IMR-90 (cell line): ENCODE measurements at regions not wholly inside any gene's neighbourhood (a gene's known extent, or its start where the extent isn't known, plus 50 kb on each side); places are given as distances from the start of the nearest gene placed in this dataset.
"Not testable (repeated sequence)": the region's sequence is repeated elsewhere in the genome, so short reads cannot be mapped to it uniquely, and the experiment has no call there.

ENCODE experiments used
- ATAC-seq: fragments of 200-7000 bp; cut with Tn5 transposase; 2 replicates; pipeline ENCODE4 v1.9.1; 2020; ENCODE audit warnings: low read depth, mild to moderate bottlenecking, moderate library complexity
- BruUV-seq: library from RNA; stranded (reverse); fragments of 400-500 nt; replicated peaks from 2 replicates; lab custom pipeline; 2021; lab: Mats Ljungman, UMichigan
- CTCF ChIA-PET: fragments of 300-600 bp; formaldehyde crosslinking; extraction: SDS; loops from one replicate; lab custom pipeline; 2021; ENCODE audit warnings: antibody characterized with exemption; lab: Yijun Ruan, JAX
- POLR2A ChIA-PET: fragments of 300-600 bp; sonication (Branson Sonifier 250); formaldehyde crosslinking; loops from one replicate; lab custom pipeline; 2022; ENCODE audit warnings: antibody characterized with exemption; ENCODE audit not compliant: unreplicated experiment; lab: Charles Lee
- DNase-seq: peaks from one replicate; pipeline ENCODE4 v3.0.0; 2013
- H2AFZ ChIP-seq: replicated peaks from 2 replicates; pipeline ENCODE3; 2013; ENCODE audit warnings: low read length, mild to moderate bottlenecking; ENCODE audit not compliant: poor library complexity
- H2AK5ac ChIP-seq: 2 replicates; pipeline ENCODE4 v1.6.1; 2013; ENCODE audit warnings: low read depth, low read length, inconsistent platforms
- H2AK9ac ChIP-seq: replicated peaks from 2 replicates; pipeline ENCODE3; 2013; ENCODE audit warnings: mild to moderate bottlenecking, low read depth, low read length, moderate library complexity; ENCODE audit not compliant: poor library complexity
- H2BK120ac ChIP-seq: 2 replicates; pipeline ENCODE4 v1.6.1; 2013; ENCODE audit warnings: low read depth, low read length, inconsistent platforms
- H2BK15ac ChIP-seq: 3 replicates; pipeline ENCODE4 v1.6.1; 2013; ENCODE audit warnings: low read depth, low read length, inconsistent platforms
- H2BK20ac ChIP-seq: 2 replicates; pipeline ENCODE4 v1.6.1; 2013; ENCODE audit warnings: low read depth, mild to moderate bottlenecking, inconsistent platforms, low read length, moderate library complexity
- H2BK5ac ChIP-seq: 2 replicates; pipeline ENCODE4 v1.6.1; 2013; ENCODE audit warnings: mild to moderate bottlenecking, low read depth, low read length, inconsistent platforms; ENCODE audit not compliant: poor library complexity, severe bottlenecking
- H3K14ac ChIP-seq: replicated peaks from 2 replicates; pipeline ENCODE4 v1.6.1; 2013; ENCODE audit warnings: low read depth, low read length, inconsistent platforms
- H3K18ac ChIP-seq: 2 replicates; pipeline ENCODE4 v1.6.1; 2013; ENCODE audit warnings: low read depth, low read length, control low read depth
- H3K23ac ChIP-seq: 2 replicates; pipeline ENCODE4 v1.6.1; 2013; ENCODE audit warnings: low read depth, low read length, inconsistent platforms
- H3K27ac ChIP-seq: 2 replicates; pipeline ENCODE4 v1.5.1; 2013; ENCODE audit warnings: mild to moderate bottlenecking, control low read depth, low read length; ENCODE audit not compliant: insufficient read depth
- H3K27me3 ChIP-seq: 2 replicates; pipeline ENCODE4 v1.6.1; 2013; ENCODE audit warnings: low read length; ENCODE audit not compliant: control insufficient read depth, insufficient read depth
- H3K36me3 ChIP-seq: 2 replicates; pipeline ENCODE4 v1.6.1; 2013; ENCODE audit warnings: low read length, mixed read lengths; ENCODE audit not compliant: control insufficient read depth, insufficient read depth
- H3K4ac ChIP-seq: 2 replicates; pipeline ENCODE4 v1.6.1; 2013; ENCODE audit warnings: low read depth, low read length, inconsistent platforms
- H3K4me1 ChIP-seq: 2 replicates; pipeline ENCODE4 v1.6.1; 2013; ENCODE audit warnings: low read length, mixed read lengths; ENCODE audit not compliant: control insufficient read depth, insufficient read depth
- H3K4me2 ChIP-seq: 2 replicates; pipeline ENCODE4 v1.6.1; 2013; ENCODE audit warnings: low read depth, mild to moderate bottlenecking, control low read depth, low read length, moderate library complexity
- H3K4me3 ChIP-seq: 2 replicates; pipeline ENCODE4 v1.5.1; 2013; ENCODE audit warnings: low read depth, mild to moderate bottlenecking, control low read depth, low read length, moderate library complexity; ENCODE audit not compliant: insufficient read depth
- H3K56ac ChIP-seq: 2 replicates; pipeline ENCODE4 v1.6.1; 2013; ENCODE audit warnings: low read length, inconsistent platforms; ENCODE audit not compliant: insufficient read depth; ENCODE audit errors: extremely low read depth
- H3K79me1 ChIP-seq, 2 experiments: 2 replicates each; pipeline ENCODE4 v1.6.1; 2013; ENCODE audit warnings: low read length in 2 of 2, inconsistent platforms in 1 of 2, low read depth in 1 of 2
- H3K9ac ChIP-seq: 2 replicates; pipeline ENCODE4 v1.6.1; 2013; ENCODE audit warnings: low read depth, low read length, control low read depth
- H3K9me1 ChIP-seq: 2 replicates; pipeline ENCODE4 v1.6.1; 2013; ENCODE audit warnings: low read length, inconsistent platforms; ENCODE audit not compliant: insufficient read depth
- H3K9me3 ChIP-seq: 2 replicates; pipeline ENCODE4 v1.6.1; 2013; ENCODE audit warnings: low read length; ENCODE audit not compliant: control insufficient read depth, insufficient read depth
- H4K20me1 ChIP-seq: 2 replicates; pipeline ENCODE4 v1.6.1; 2013; ENCODE audit warnings: low read length, inconsistent platforms; ENCODE audit not compliant: insufficient read depth
- H4K5ac ChIP-seq: 2 replicates; pipeline ENCODE4 v1.6.1; 2013; ENCODE audit warnings: mild to moderate bottlenecking, low read depth, low read length, control low read depth
- H4K8ac ChIP-seq, 2 experiments: 2 replicates each; pipeline ENCODE4 v1.6.1; 2013; ENCODE audit warnings: low read depth in 2 of 2, low read length in 2 of 2, control low read depth in 1 of 2, inconsistent platforms in 1 of 2
- H4K91ac ChIP-seq: 2 replicates; pipeline ENCODE4 v1.6.1; 2013; ENCODE audit warnings: low read depth, low read length, inconsistent platforms; ENCODE audit not compliant: insufficient read depth
- WGBS, 2 experiments: methylation state at CpG; one replicate each; pipeline versions ENCODE4 v1.1.5 to v1.1.7; 2013; ENCODE audit warnings: missing lambda C conversion rate in 2 of 2; ENCODE audit not compliant: insufficient read length in 1 of 2; ENCODE audit errors: extremely low coverage in 2 of 2; 5-methylcytosine and 5-hydroxymethylcytosine counted together
- dilution Hi-C: fragments of 300-500 bp; cut with HindIII; formaldehyde crosslinking; loops from one replicate; pipeline ENCODE4 v1.14.3; 2018; ENCODE audit warnings: low sequenced_read_pairs; ENCODE audit not compliant: unreplicated experiment
- in situ Hi-C: fragments of 300-500 bp; cut with MboI; formaldehyde crosslinking; loops from 3 replicates; pipeline ENCODE4 v1.14.3; 2019; ENCODE audit warnings: low sequenced_read_pairs, inconsistent platforms, mixed read lengths
- intact Hi-C: fragments of 100-400 bp; cut with micrococcal nuclease; formaldehyde crosslinking; loops from 2 replicates; pipeline ENCODE4 v1.10.0; 2022

DNA sequence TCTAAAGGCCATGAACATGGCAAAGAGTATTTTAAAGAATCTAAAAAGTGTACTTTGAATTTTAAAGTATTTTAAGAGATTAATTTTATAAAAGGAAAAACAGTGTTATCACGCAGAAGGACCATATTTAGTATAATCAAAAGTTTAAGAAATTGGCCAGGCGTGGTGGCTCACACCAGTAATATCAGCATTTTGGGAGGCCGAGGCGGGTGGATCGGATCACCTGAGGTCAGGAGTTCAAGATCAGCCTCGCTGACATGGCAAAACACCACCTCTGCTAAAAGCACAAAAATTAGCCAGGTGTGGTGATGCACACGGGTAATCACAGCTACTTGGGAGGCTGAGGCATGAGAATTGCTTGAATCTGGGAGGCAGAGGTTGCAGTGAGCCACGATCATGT, 887.7 kb downstream of the RPIA start:
- H3K9ac ChIP-seq, H3K9me3 ChIP-seq, H3K14ac ChIP-seq, H3K23ac ChIP-seq, H3K18ac ChIP-seq, H2AK9ac ChIP-seq, H2BK5ac ChIP-seq, H3K4ac ChIP-seq, H3K27me3 ChIP-seq, H4K5ac ChIP-seq, H4K91ac ChIP-seq, DNase-seq, intact Hi-C loops, H3K4me1 ChIP-seq, CTCF ChIA-PET, H3K4me3 ChIP-seq, ATAC-seq, BruUV-seq, H3K56ac ChIP-seq, H4K8ac ChIP-seq, H3K36me3 ChIP-seq, H2AFZ ChIP-seq, H2AK5ac ChIP-seq, H2BK20ac ChIP-seq, dilution Hi-C loops, H3K27ac ChIP-seq, H3K9me1 ChIP-seq, POLR2A ChIA-PET, H3K4me2 ChIP-seq, H3K79me1 ChIP-seq, H2BK15ac ChIP-seq, H4K20me1 ChIP-seq, H2BK120ac ChIP-seq, in situ Hi-C loops: not testable (repeated sequence)
- WGBS, 2 experiments, result no CpG with 5 or more reads among the region's 8 CpGs

DNA sequence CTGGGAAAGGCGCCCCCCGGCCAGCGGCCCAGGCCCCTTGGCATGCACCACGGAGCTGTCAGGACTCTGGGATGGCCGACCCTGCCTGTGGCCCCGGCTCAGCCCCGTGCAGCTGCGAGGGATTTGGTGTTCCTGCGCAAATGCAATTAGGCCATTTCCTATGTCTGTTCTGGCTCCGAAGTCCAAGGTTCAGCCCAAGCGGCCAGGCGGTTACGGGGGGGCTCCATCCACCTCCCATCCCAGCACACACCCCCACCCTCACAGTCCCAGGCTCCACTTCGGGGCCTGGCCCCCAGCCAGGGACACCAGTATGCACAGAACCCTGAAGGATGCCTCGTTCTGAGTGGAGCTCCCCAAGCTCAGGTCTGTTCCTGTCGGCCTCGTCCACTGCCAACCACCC, 891.3 kb downstream of the RPIA start:
- H2BK20ac ChIP-seq, H2BK5ac ChIP-seq, BruUV-seq, H3K18ac ChIP-seq, H2AK5ac ChIP-seq, intact Hi-C loops, H4K20me1 ChIP-seq, H3K79me1 ChIP-seq, H4K8ac ChIP-seq, ATAC-seq, H2AK9ac ChIP-seq, DNase-seq, POLR2A ChIA-PET, H3K27ac ChIP-seq, H4K91ac ChIP-seq, H3K23ac ChIP-seq, H3K9ac ChIP-seq, H3K9me1 ChIP-seq, H3K4ac ChIP-seq, H4K5ac ChIP-seq, H3K4me3 ChIP-seq, H2BK15ac ChIP-seq, H3K36me3 ChIP-seq, H2AFZ ChIP-seq, H3K56ac ChIP-seq, H3K4me2 ChIP-seq, H3K4me1 ChIP-seq, H3K14ac ChIP-seq, CTCF ChIA-PET, H2BK120ac ChIP-seq, in situ Hi-C loops, dilution Hi-C loops, H3K27me3 ChIP-seq, H3K9me3 ChIP-seq: not testable (repeated sequence)
- WGBS, 2 experiments, result no CpG with 5 or more reads among the region's 17 CpGs
